ENCODE measurements at regions not wholly inside any gene's neighbourhood (a gene's known extent, or its start where the extent isn't known, plus 50 kb on each side); places are given as distances from the start of the nearest gene placed in this dataset.

DNA sequence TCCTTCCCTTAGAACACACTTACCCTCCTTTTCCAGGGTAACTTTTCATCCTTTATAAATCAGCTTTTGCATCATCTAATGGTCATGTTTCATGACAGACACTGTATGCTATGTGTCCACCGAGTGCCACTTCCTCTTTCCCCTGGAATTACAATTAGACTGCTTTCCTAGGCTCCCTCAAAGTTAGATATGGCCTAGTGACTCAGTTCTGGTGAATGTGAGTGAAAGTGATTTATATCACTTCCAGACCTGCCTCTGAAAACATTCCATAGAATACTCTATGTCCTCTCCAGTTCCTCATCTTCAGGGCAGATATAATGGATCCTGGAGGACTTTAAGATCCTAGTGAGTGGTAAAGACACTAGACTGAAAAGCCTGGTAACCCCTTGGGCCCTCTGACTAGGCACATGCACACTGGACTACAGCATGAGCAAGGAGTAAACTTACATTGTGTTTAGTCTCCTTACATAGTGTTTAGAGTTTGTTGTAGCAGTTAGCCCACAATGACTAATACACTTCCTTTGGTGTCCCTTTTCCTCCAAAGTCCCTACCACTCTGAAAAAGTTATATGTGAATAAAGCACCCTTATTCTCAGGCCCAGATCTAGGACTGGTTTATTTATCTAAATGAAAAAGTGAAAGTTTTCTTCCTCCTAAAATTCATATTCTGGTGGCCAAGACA lies 59.3 kb downstream of the GPR88 start:
- TF ChIP-seq, protein P1, sequence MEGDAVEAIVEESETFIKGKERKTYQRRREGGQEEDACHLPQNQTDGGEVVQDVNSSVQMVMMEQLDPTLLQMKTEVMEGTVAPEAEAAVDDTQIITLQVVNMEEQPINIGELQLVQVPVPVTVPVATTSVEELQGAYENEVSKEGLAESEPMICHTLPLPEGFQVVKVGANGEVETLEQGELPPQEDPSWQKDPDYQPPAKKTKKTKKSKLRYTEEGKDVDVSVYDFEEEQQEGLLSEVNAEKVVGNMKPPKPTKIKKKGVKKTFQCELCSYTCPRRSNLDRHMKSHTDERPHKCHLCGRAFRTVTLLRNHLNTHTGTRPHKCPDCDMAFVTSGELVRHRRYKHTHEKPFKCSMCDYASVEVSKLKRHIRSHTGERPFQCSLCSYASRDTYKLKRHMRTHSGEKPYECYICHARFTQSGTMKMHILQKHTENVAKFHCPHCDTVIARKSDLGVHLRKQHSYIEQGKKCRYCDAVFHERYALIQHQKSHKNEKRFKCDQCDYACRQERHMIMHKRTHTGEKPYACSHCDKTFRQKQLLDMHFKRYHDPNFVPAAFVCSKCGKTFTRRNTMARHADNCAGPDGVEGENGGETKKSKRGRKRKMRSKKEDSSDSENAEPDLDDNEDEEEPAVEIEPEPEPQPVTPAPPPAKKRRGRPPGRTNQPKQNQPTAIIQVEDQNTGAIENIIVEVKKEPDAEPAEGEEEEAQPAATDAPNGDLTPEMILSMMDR (IDR thresholded peaks at IDR 0.05) = no peak
- TF ChIP-seq POLR2A (IDR thresholded peaks at IDR 0.05) (no peak), POLR2AphosphoS5 (IDR thresholded peaks at IDR 0.05) (no peak)
